ENCODE measurements at regions not wholly inside any gene's neighbourhood (a gene's known extent, or its start where the extent isn't known, plus 50 kb on each side); places are given as distances from the start of the nearest gene placed in this dataset.
A peak's percentile ranks its signal among the peaks of the same experiment; 100 is the strongest.
"Not testable (repeated sequence)": the region's sequence is repeated elsewhere in the genome, so short reads cannot be mapped to it uniquely, and the experiment has no call there.

DNA sequence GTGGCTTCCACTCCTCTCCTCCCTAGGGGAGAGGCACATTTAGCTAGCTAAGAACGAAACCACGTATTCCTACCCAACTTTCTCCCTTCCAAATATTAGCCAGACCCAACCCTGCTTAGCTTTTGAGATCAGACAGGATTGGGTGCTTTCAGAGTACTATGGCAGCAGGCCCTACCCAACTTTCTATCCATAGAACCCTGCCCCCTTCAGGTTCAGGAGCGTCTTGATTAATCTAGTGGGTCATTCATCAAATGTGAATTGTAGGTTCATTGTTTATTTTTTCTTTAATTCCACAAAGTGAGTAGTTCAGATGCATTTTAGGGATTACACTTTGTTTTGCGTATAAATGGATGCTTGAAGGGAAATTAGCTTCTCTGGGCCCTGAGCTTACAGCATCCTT, 188.3 kb downstream of the MIB1 start:
- no peak for DNase-seq

- no peak for DNase-seq
Measured at GRCh38 chr18:21930177-21930576, 189.6 kb downstream of the MIB1 start.

DNA sequence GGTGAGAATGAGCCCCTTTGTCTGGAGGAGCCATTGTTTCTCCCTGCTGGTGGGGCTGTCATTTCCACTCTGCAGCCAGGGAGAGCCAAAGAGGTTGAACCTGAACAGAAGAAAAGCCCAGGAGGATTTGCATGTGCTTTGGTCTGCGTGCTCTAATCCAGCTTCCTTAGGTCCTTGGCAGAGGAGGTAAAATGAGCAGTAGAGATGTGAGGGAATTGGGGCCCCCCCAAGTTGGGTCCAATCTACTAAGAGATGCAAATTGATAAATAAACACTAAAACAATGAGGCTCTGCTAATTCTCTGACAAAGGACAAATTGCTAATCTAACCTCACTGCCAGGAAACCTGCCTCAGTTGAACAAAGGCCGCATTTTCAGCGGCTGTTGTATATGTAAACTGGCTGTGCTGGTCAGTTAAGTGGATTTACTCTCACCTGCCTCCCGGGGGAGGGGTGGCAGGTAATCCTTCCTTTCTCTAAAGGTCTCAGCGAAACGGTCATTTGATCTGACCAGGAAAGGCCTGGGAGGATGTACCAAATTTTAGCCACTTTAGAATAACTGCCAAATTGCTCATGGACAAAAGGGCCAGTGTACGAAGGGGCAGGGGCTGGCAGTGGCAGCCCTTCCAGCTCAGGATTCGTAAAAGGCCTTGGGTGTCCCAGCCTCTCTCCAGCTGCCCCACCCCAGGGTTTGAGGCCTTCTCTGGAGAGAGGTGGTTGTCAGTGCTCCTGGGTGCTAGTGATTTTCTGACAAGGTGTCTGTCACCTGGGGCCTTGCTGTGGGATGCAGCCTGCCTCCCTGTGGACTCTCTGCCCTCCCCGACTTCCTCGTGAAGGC, 193.6 kb downstream of the MIB1 start:
- no peak for DNase-seq

DNA sequence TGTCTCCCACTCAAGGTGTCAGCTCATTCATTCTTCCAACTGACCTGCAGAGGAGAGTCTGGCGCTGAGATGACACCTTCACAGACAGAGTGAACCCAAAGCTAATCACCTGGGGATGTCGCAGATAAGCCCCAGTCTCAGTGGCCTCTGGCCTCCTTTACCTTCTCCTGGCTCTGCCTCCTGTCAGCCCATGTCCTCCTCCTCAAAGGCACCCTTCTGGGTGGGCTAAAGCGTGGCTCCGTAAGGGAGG, 194.1 kb downstream of the MIB1 start:
- no peak for DNase-seq

DNA sequence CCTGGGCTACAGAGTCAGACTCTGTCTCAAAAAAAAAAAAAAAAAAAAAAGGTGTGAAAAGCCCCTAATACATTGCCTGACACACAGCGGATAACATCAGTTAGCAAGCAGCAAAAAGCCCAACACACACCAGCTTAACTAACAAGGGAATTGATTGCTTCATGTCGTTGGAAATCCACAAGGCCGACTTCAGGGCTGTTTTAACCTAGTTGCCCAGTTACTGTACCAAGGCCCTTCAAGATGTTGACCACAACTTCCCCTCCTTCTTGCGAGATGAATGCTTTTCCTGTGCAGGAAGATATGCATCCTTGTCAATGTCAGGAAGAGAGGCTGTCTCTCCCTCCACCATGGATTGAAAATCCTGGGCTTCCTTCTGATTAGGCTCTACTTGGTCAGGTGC, 202.9 kb downstream of the MIB1 start:
- DNase-seq, result no peak

DNA sequence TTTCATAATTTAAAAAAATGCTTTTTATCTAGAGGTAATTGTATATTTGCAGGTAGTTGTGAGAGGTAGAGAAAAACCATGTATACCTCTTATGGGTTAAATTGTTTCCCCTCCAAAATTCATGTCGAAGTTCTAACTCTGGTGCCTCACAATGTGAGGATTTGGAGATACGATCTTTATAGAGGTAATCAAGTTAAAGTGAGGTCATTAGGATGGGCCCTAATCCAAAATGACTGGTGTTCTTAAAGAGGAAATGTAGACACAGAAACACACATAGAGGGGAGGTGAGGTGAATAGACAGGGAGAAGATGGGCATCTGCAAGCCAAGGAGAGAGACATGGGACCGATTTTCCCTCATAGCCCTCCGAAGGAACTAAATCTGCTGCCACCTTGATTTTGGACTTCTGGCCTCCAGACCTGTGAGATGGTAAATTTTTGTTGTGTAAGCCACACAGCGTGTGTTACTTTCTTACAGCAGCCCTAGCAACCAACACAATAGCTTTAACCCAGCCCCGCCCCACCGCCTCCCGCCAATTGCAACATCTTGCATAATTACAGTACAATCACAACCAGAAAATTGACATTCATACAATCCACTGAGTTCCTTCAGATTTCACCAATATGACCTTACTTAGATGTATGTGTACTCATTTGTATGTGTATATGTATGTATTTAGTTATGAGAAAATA, 208.9 kb downstream of the MIB1 start:
- no peak for DNase-seq

- peak; percentile 27 to 69 (median 63) for DNase-seq
Measured at GRCh38 chr18:21955757-21956652, 213.4 kb upstream of the GATA6 start.

DNA sequence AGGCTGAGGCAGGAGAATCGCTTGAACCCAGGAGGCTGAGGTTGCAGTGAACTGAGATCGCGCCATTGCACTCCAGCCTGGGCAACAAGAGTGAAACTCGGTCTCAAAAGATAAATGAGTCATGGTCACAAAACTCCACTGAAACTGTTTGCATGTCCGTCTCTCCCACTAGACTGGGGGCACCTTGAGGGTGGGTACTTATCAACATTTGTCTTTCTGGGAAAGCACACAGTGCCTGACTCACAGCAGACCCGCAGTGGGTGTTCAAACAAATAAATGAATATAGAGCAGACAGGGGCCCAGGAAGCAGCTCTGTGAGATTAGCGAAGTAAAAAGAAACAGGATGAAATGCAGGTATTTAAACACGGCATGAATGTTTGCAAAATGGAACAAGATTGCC, 211.1 kb upstream of the GATA6 start:
- no peak for DNase-seq

- DNase-seq, result no peak
Measured at GRCh38 chr18:21958707-21959450, 210.5 kb upstream of the GATA6 start.

DNA sequence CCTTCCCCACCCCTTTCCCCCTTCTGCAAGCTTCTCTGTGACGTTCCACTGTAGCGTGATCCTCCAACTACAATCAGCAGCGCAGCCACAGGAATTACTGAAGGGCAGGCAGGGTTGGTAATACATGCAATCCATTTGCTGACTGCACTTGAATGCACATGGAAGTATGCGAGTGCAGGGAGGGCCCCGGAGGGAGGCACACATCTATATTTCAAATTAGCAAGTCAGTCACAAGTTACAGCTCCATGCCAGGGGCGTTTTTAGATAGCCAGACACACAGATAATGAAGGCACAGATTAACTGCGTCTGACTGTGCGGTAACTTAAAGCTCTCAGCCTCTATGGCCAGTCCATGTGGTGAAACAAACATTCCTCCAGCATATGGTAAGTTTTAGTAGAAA, 209.2 kb upstream of the GATA6 start:
- DNase-seq, result no peak

- no peak for DNase-seq
Measured at GRCh38 chr18:21963336-21963735, 206.1 kb upstream of the GATA6 start.

DNA sequence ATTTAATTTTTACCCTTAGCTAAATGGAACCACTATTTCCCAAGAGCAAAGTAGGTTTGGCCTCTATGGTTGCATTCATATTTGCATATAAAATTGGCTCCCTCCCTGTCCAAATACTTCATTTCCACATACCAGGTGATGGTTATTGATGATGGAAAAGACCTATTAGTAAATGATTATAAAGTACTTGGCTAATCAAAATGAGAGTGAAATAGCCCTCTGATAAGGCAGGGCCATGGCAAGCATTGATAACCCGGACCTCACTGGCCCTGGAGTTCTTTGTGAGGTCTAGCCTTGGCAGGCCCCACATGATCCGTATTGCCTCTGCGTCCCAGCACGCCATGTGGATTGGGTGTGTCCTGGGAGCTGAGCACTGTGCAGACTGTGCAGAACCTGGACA, 201.1 kb upstream of the GATA6 start:
- no peak for DNase-seq

DNA sequence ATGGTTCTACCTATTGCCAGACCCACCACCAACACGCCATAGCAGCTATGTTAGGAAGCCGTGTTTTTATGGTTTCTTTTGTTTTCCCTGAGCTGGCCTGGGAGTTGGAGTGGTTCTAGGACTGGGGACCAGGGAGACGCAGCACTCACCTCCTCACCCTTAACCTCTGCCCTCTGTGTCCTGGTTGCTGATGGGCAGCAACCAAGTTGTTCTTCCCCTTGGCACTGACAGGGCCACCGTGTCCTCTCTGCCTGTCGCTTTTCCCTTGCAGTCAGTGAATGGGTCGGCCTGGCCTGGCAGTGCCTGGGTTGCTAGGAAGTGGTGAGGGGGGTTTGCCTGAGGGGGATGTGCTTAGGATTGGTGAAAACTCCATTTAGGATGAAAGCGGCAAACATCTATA, 197.1 kb upstream of the GATA6 start:
- no peak for DNase-seq

GRCh38 chr18:21975954-21976353, 193.4 kb upstream of the GATA6 start:
- not testable (repeated sequence) for DNase-seq

- DNase-seq, result no peak
Measured at GRCh38 chr18:21978546-21979170, 190.7 kb upstream of the GATA6 start.

DNA sequence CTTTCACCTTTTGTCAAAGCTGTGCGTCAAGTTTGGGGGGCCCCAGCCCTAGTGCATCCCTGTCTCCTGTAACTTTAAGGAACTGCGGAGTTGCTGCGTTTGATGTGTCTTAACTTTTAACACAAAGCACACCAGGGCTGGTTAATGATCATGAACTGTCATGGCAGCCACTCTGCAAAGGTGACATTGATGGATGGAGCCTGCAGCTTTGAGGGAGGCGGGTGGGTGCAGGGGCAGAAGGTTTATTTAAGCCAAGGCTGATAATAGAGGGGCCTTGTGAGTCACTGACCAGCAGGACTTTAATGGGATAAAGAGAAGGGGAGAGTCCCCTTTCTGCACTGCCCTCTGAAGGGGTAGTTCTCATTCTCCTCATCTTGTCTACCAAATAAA, 190.2 kb upstream of the GATA6 start:
- DNase-seq, result no peak

DNA sequence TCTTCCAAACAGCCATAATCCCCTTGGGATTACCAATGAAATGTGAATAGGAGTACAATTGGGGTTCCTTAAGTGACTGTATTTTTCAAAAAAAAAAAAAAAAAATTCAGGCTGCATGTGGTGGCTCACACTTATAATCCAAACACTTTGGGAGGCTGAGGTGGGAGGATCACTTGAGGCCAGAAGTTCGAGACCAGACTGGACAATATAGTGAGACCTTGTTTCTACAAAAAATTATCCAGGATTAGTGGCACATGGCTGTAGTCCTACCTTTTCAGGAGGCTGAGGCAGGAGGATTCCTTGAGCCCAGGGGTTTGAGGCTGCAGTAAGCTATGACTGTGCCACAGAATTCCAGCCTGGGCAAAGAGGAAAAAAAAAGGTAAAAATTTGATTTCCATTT, 189.6 kb upstream of the GATA6 start:
- DNase-seq, result no peak

- no peak for DNase-seq
Measured at GRCh38 chr18:21980744-21981143, 188.6 kb upstream of the GATA6 start.

GRCh38 chr18:21981489-21981888, 187.9 kb upstream of the GATA6 start:
- DNase-seq, result not testable (repeated sequence)

DNA sequence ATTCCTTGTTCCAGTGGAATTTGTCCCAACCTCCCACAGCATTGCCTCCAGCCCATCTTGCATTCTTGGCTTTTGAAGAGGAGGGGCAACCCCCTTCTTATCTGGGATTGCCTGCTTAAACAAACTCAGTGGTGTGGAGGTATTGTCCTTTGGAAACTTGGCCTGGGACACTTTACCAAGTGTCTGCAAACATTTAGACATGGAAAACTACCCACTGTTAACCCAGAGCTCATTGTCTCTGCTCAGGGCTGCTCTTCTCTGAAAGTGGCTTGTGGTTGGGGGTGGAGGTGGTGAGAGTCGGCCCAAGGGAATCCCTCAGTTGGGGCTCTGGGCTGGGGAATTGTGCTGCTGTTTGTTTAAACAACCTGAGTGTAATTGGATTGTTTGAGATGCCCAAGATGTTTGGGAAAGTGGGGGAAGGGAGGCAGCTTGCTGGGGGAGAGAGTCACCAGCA, 178.3 kb upstream of the GATA6 start:
- no peak for DNase-seq

- DNase-seq, result no peak
Measured at GRCh38 chr18:21991886-21992285, 177.5 kb upstream of the GATA6 start.

DNA sequence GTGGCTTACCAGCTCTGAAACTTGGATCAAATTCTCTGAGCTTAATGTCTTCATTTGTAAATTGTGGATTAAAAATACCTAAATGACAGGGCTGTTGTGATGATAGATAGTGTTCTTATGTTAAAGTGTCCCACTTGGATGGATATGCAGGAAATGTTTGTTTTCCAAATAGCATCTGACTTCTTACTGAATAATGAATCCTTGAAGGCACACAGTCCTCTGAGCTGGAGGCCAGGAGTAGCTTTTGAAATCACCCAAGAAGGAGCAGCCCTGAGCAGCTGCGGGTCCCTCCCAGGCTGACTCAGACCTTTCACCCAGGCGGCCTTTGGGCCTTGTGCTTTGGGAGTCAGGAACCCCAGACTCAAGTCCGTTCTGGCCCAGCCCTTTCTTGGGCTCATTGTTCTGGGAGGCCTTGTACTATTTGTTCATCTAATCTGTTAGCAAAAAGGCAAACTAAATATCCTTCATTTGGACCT, 173.0 kb upstream of the GATA6 start:
- no peak for DNase-seq
